Glutamatergic neuron (in vitro differentiated cells): ENCODE measurements at regions not wholly inside any gene's neighbourhood (a gene's known extent, or its start where the extent isn't known, plus 50 kb on each side); places are given as distances from the start of the nearest gene placed in this dataset.

Experiments used
- DNase-seq: peaks from one replicate; pipeline ENCODE4 v3.0.0; 2022
- H3K27ac Mint-ChIP-seq: one replicate; pipeline ENCODE4 v1.8.0; 2020; ENCODE audit warnings: mild to moderate bottlenecking, mixed read lengths, inconsistent platforms; ENCODE audit not compliant: unreplicated experiment
- H3K27me3 Mint-ChIP-seq: one replicate; pipeline ENCODE4 v1.8.0; 2020; ENCODE audit warnings: mild to moderate bottlenecking, moderate library complexity, mixed read lengths, inconsistent platforms; ENCODE audit not compliant: unreplicated experiment
- H3K36me3 Mint-ChIP-seq: one replicate; pipeline ENCODE4 v1.8.0; 2020; ENCODE audit warnings: mild to moderate bottlenecking, mixed read lengths, inconsistent platforms; ENCODE audit not compliant: unreplicated experiment
- H3K4me1 Mint-ChIP-seq: one replicate; pipeline ENCODE4 v1.8.0; 2020; ENCODE audit warnings: mild to moderate bottlenecking, low read depth, mixed read lengths, inconsistent platforms; ENCODE audit not compliant: unreplicated experiment
- H3K4me3 Mint-ChIP-seq: one replicate; pipeline ENCODE4 v1.8.0; 2020; ENCODE audit warnings: mild to moderate bottlenecking, mixed read lengths, inconsistent platforms; ENCODE audit not compliant: unreplicated experiment
- H3K9me3 Mint-ChIP-seq: one replicate; pipeline ENCODE4 v1.8.0; 2020; ENCODE audit warnings: mild to moderate bottlenecking, moderate library complexity, mixed read lengths, inconsistent platforms; ENCODE audit not compliant: unreplicated experiment
- CTCF ChIP-seq: fragments of 200-600 bp; sonication (generic); IDR thresholded peaks from one replicate; pipeline ENCODE4 v1.5.0; 2021; ENCODE audit not compliant: partially characterized antibody, unreplicated experiment

- Mint-ChIP-seq H3K36me3 (peaks cover 9% of the 10 kb centered on the region), H3K4me3 (no peak overlapping the region), H3K27me3 (peaks cover 2% of the 10 kb centered on the region), H3K9me3 (peaks cover 3% of the 10 kb centered on the region), H3K27ac (no peak overlapping the region), H3K4me1 (no peaks in the 10 kb centered on the region)
- DNase-seq, result no peak
- no peak for TF ChIP-seq CTCF
These were observed 130.0 kb downstream of the ERMARD start for GRCh38 chr6:169881398-169881797.

- H3K27me3 Mint-ChIP-seq, result peaks cover 2% of the 10 kb centered on the region
- DNase-seq, result no peak
These were observed 129.1 kb downstream of the ERMARD start for GRCh38 chr6:169880516-169880915.

GRCh38 chr6:169869301-169869700 lies 117.9 kb downstream of the ERMARD start:
- Mint-ChIP-seq H3K4me3 (no peak overlapping the region), H3K9me3 (no peaks in the 10 kb centered on the region), H3K27ac (no peak overlapping the region), H3K36me3 (no peaks in the 10 kb centered on the region), H3K4me1 (peaks cover 1% of the 10 kb centered on the region), H3K27me3 (no peaks in the 10 kb centered on the region)
- TF ChIP-seq CTCF, result no peak
- no peak for DNase-seq

More at GRCh38 chr6:169880516-169880915, 129.1 kb downstream of the ERMARD start:
- TF ChIP-seq CTCF, result no peak
- no peak overlapping the region for H3K27ac Mint-ChIP-seq
- H3K9me3 Mint-ChIP-seq, result peaks cover 3% of the 10 kb centered on the region
- no peaks in the 10 kb centered on the region for H3K4me1 Mint-ChIP-seq
- peaks cover 7% of the 10 kb centered on the region for H3K36me3 Mint-ChIP-seq
- H3K4me3 Mint-ChIP-seq, result no peak overlapping the region

- H3K4me1 Mint-ChIP-seq, result peaks cover 1% of the 10 kb centered on the region
- H3K36me3 Mint-ChIP-seq, result peaks cover 5% of the 10 kb centered on the region
- no peak for TF ChIP-seq CTCF
- DNase-seq, result no peak
- H3K4me3 Mint-ChIP-seq, result no peak overlapping the region
- no peak overlapping the region for H3K27ac Mint-ChIP-seq
- H3K27me3 Mint-ChIP-seq, result peaks cover 4% of the 10 kb centered on the region
- no peaks in the 10 kb centered on the region for H3K9me3 Mint-ChIP-seq
These were observed 117.0 kb downstream of the ERMARD start for GRCh38 chr6:169868458-169868857.

GRCh38 chr6:169867751-169868191 lies 116.3 kb downstream of the ERMARD start:
- Mint-ChIP-seq H3K4me3 (no peak overlapping the region), H3K9me3 (no peaks in the 10 kb centered on the region), H3K27me3 (peaks cover 5% of the 10 kb centered on the region), H3K27ac (no peak overlapping the region), H3K36me3 (peaks cover 6% of the 10 kb centered on the region), H3K4me1 (peaks cover 1% of the 10 kb centered on the region)
- no peak for TF ChIP-seq CTCF
- no peak for DNase-seq
